MCF 10A (cell line): ENCODE measurements at regions not wholly inside any gene's neighbourhood (a gene's known extent, or its start where the extent isn't known, plus 50 kb on each side); places are given as distances from the start of the nearest gene placed in this dataset.

Experiments used
- BruUV-seq: library from RNA; stranded (reverse); fragments of 400-500 nt; replicated peaks from 2 replicates; lab custom pipeline; 2021; lab: Mats Ljungman, UMichigan
- CTCF ChIA-PET: fragments of 300-600 bp; sonication (Branson Sonifier 250); formaldehyde crosslinking; extraction: SDS; loops from one replicate; lab custom pipeline; 2021; ENCODE audit warnings: antibody characterized with exemption, inconsistent platforms; lab: Yijun Ruan, JAX
- POLR2A ChIA-PET: fragments of 300-600, 350-650 bp; sonication (Branson Sonifier 250); formaldehyde crosslinking; extraction: SDS; loops from one replicate; lab custom pipeline; 2020; ENCODE audit warnings: antibody characterized with exemption, inconsistent platforms; lab: Yijun Ruan, JAX
- DNase-seq: peaks from one replicate; pipeline ENCODE4 v3.0.0-alpha.2; 2018; ENCODE audit not compliant: unreplicated experiment
- H3K27ac Mint-ChIP-seq: one replicate; pipeline ENCODE4 v1.8.0; 2022; ENCODE audit warnings: mild to moderate bottlenecking, low read depth, mixed read lengths; ENCODE audit not compliant: unreplicated experiment
- H3K27me3 Mint-ChIP-seq: one replicate; pipeline ENCODE4 v1.8.0; 2022; ENCODE audit warnings: mixed read lengths; ENCODE audit not compliant: insufficient read depth, unreplicated experiment
- H3K36me3 Mint-ChIP-seq: one replicate; pipeline ENCODE4 v1.8.0; 2022; ENCODE audit warnings: mild to moderate bottlenecking, moderate library complexity, mixed read lengths; ENCODE audit not compliant: insufficient read depth, unreplicated experiment
- H3K4me1 Mint-ChIP-seq: one replicate; pipeline ENCODE4 v1.8.0; 2022; ENCODE audit warnings: mixed read lengths; ENCODE audit not compliant: insufficient read depth, unreplicated experiment
- H3K4me3 Mint-ChIP-seq: one replicate; pipeline ENCODE4 v1.8.0; 2022; ENCODE audit warnings: mild to moderate bottlenecking, moderate library complexity, mixed read lengths; ENCODE audit not compliant: unreplicated experiment
- H3K9me3 Mint-ChIP-seq: one replicate; pipeline ENCODE4 v1.8.0; 2022; ENCODE audit warnings: mixed read lengths; ENCODE audit not compliant: unreplicated experiment
- CTCF ChIP-seq: fragments of 200-600 bp; IDR thresholded peaks from one replicate; pipeline ENCODE4 v1.8.0; 2022; ENCODE audit warnings: antibody characterized with exemption, mild to moderate bottlenecking; ENCODE audit not compliant: unreplicated experiment
- intact Hi-C: fragments of 100-400 bp; cut with micrococcal nuclease; formaldehyde crosslinking; loops from 2 replicates; pipeline ENCODE4 v1.14.1; 2022

- Mint-ChIP-seq H3K27me3 (no peaks in the 10 kb centered on the region), H3K36me3 (no peaks in the 10 kb centered on the region), H3K4me3 (no peak overlapping the region), H3K27ac (no peak overlapping the region), H3K4me1 (peaks cover 7% of the 10 kb centered on the region), H3K9me3 (no peaks in the 10 kb centered on the region)
- intact Hi-C loops = no loop called here
- BruUV-seq = no TSS peak
- ChIA-PET POLR2A (no interaction called here), CTCF (interaction anchor here (2.0 kb wide), 1 partner anchor 83 kb away, joined by 5 read pairs; no protein-coding TSS in a partner anchor)
- no peak for DNase-seq
- no peak for TF ChIP-seq CTCF
Measured at GRCh38 chr15:88987591-88987933, 74.4 kb upstream of the MFGE8 start.

DNA sequence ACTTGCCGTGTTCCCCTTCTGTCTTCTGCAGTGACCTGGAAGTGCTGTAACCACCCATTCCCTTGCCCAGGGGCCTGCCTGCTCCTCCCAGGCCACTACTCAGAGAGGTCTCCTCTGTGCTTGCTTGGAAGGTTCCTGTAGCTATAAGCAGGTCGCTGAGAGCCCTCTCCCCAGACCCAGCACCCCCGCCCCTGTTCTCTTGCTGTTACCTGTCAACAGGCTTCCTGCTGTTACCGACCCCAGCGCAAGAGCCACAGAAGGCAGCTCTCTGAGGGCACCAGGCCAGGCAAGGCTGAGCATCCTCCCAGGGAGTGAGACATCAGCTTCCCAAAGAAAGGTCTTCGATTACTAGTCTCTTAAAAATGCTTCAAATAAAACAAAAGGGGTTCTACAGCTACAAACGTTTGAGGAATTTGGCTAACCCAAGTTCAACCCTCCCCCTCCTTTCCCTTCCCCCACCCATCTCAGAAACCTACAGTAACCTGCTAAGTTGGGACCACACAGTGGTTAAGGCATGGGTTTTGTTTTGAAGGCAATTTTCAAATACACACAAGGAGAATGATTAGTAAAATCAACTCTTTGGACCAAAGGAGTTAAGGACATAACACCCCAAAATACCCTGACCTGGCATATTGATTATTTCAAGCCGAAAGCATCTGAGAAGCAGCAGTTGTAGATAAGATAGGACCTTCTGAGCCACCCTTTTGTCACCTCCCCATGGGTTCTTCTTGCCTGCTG, 74.9 kb upstream of the MFGE8 start:
- ChIA-PET POLR2A (interaction anchor here (1.0 kb wide), 1 partner anchor 77 kb away, joined by 4 read pairs; no protein-coding TSS in a partner anchor), CTCF (interaction anchor here (0.6 to 2.0 kb wide), 3 partner anchors 29 to 138 kb away, joined by 3 to 5 read pairs (median 5); no protein-coding TSS in a partner anchor)
- no peaks in the 10 kb centered on the region for H3K27me3 Mint-ChIP-seq
- no peaks in the 10 kb centered on the region for H3K9me3 Mint-ChIP-seq
- no peak for TF ChIP-seq CTCF
- H3K4me1 Mint-ChIP-seq = peaks cover 7% of the 10 kb centered on the region
- intact Hi-C loops = no loop called here
- H3K36me3 Mint-ChIP-seq = no peaks in the 10 kb centered on the region
- no TSS peak for BruUV-seq
- no peak for DNase-seq
- no peak overlapping the region for H3K4me3 Mint-ChIP-seq
- H3K27ac Mint-ChIP-seq = no peak overlapping the region

DNA sequence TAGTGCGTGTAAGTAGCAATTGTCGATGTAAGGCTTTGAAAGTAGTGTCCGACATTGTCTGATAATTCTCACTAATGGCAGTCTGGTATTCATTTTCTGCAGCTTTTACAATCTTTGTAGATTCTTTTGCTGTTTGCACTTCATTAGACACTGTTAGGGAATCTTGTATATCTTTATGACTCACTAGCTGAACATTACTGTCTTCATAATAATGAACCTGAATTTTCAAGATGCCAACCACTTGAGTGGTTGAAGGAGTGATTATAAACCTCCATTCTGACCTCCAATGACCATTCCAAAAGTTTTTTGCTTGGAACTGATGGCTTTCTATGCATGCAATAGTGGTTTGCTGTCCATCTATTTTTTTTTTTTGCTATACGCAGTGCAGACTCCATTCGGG, 76.4 kb upstream of the MFGE8 start:
- no peak overlapping the region for H3K4me3 Mint-ChIP-seq
- H3K27me3 Mint-ChIP-seq = no peaks in the 10 kb centered on the region
- POLR2A ChIA-PET = interaction anchor here (0.7 kb wide), 1 partner anchor 85 kb away, joined by 3 read pairs; no protein-coding TSS in a partner anchor
- CTCF ChIA-PET = interaction anchor here (0.6 to 1.2 kb wide), 3 partner anchors 68 to 137 kb away, joined by 3 to 4 read pairs (median 3); no protein-coding TSS in a partner anchor
- no peak for TF ChIP-seq CTCF
- intact Hi-C loops = no loop called here
- peaks cover 7% of the 10 kb centered on the region for H3K4me1 Mint-ChIP-seq
- H3K27ac Mint-ChIP-seq = no peak overlapping the region
- no TSS peak for BruUV-seq
- H3K9me3 Mint-ChIP-seq = no peaks in the 10 kb centered on the region
- no peak for DNase-seq
- H3K36me3 Mint-ChIP-seq = no peaks in the 10 kb centered on the region

DNA sequence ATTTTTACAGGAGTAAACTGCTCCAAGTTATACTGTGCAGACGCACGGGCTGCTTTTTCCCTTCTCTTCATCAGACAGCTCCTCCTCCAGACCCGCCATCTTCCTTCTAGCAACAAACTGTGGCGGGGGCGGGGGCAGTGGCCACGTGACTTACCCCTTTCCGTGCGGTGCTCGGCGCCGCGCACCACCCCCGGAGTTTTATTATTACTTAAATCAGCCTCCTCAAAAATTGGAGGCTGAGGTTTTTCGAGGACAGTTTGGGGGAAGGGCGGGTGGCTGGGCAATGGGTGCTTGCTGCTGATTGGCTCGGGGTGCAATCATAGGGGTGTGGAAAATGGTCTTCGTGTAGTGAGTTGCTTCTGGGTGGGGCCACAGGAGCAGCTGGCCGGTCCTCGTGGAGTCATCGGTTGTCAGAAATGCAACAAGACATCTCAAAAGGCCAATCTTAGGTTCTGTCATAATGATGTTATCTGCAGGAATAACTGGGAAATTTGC, 77.1 kb upstream of the MFGE8 start:
- POLR2A ChIA-PET = no interaction called here
- intact Hi-C loops = no loop called here
- no peak overlapping the region for H3K27ac Mint-ChIP-seq
- no peaks in the 10 kb centered on the region for H3K36me3 Mint-ChIP-seq
- no peaks in the 10 kb centered on the region for H3K9me3 Mint-ChIP-seq
- CTCF ChIA-PET = interaction anchor here (0.8 kb wide), 1 partner anchor 76 kb away, joined by 3 read pairs; no protein-coding TSS in a partner anchor
- BruUV-seq = no TSS peak
- no peak overlapping the region for H3K4me3 Mint-ChIP-seq
- DNase-seq = no peak
- H3K27me3 Mint-ChIP-seq = no peaks in the 10 kb centered on the region
- no peak for TF ChIP-seq CTCF
- H3K4me1 Mint-ChIP-seq = peaks cover 7% of the 10 kb centered on the region
